Endothelial cell (in vitro differentiated cells): ENCODE measurements at regions not wholly inside any gene's neighbourhood (a gene's known extent, or its start where the extent isn't known, plus 50 kb on each side); places are given as distances from the start of the nearest gene placed in this dataset.

Source experiments
- DNase-seq: peaks from one replicate; pipeline ENCODE4 v3.0.0; 2021; ENCODE audit warnings: low spot score
- H3K27ac Mint-ChIP-seq: one replicate; pipeline ENCODE4 v1.8.0; 2021; ENCODE audit warnings: mixed read lengths, inconsistent platforms; ENCODE audit not compliant: unreplicated experiment
- H3K27me3 Mint-ChIP-seq: one replicate; pipeline ENCODE4 v1.8.0; 2021; ENCODE audit warnings: mild to moderate bottlenecking, moderate library complexity, mixed read lengths, inconsistent platforms; ENCODE audit not compliant: unreplicated experiment
- H3K36me3 Mint-ChIP-seq: one replicate; pipeline ENCODE4 v1.8.0; 2021; ENCODE audit warnings: mild to moderate bottlenecking, low read depth, mixed read lengths, inconsistent platforms; ENCODE audit not compliant: unreplicated experiment
- H3K4me1 Mint-ChIP-seq: one replicate; pipeline ENCODE4 v1.8.0; 2021; ENCODE audit warnings: mild to moderate bottlenecking, mixed read lengths, inconsistent platforms; ENCODE audit not compliant: unreplicated experiment
- H3K4me3 Mint-ChIP-seq: one replicate; pipeline ENCODE4 v1.8.0; 2021; ENCODE audit warnings: mild to moderate bottlenecking, mixed read lengths, inconsistent platforms; ENCODE audit not compliant: unreplicated experiment
- H3K9me3 Mint-ChIP-seq: one replicate; pipeline ENCODE4 v1.8.0; 2021; ENCODE audit warnings: mixed read lengths, inconsistent platforms; ENCODE audit not compliant: unreplicated experiment
- CTCF ChIP-seq: fragments of 200-600 bp; sonication (generic); IDR thresholded peaks from one replicate; pipeline ENCODE4 v1.5.0; 2021; ENCODE audit warnings: antibody characterized with exemption; ENCODE audit not compliant: unreplicated experiment

GRCh38 chr2:164015328-164016123 is 279.7 kb upstream of the FIGN start:
- TF ChIP-seq CTCF = no peak
- Mint-ChIP-seq H3K9me3 (no peaks in the 10 kb centered on the region), H3K27me3 (no peaks in the 10 kb centered on the region), H3K36me3 (no peaks in the 10 kb centered on the region), H3K4me3 (no peak overlapping the region), H3K4me1 (no peaks in the 10 kb centered on the region), H3K27ac (no peak overlapping the region)
- DNase-seq = no peak

GRCh38 chr2:164014791-164015190 is 279.0 kb upstream of the FIGN start:
- Mint-ChIP-seq H3K27ac (no peak overlapping the region), H3K9me3 (no peaks in the 10 kb centered on the region), H3K4me3 (no peak overlapping the region), H3K36me3 (no peaks in the 10 kb centered on the region), H3K27me3 (no peaks in the 10 kb centered on the region), H3K4me1 (no peaks in the 10 kb centered on the region)
- no peak for TF ChIP-seq CTCF
- DNase-seq = no peak

- no peaks in the 10 kb centered on the region for H3K4me1 Mint-ChIP-seq
- no peak for TF ChIP-seq CTCF
- DNase-seq = no peak
- no peaks in the 10 kb centered on the region for H3K27me3 Mint-ChIP-seq
- H3K27ac Mint-ChIP-seq = no peak overlapping the region
- no peaks in the 10 kb centered on the region for H3K36me3 Mint-ChIP-seq
- no peak overlapping the region for H3K4me3 Mint-ChIP-seq
- no peaks in the 10 kb centered on the region for H3K9me3 Mint-ChIP-seq
These were observed 278.4 kb upstream of the FIGN start for GRCh38 chr2:164014068-164014731.

- H3K27ac Mint-ChIP-seq = no peak overlapping the region
- no peaks in the 10 kb centered on the region for H3K4me1 Mint-ChIP-seq
- H3K36me3 Mint-ChIP-seq = no peaks in the 10 kb centered on the region
- TF ChIP-seq CTCF = no peak
- H3K27me3 Mint-ChIP-seq = no peaks in the 10 kb centered on the region
- DNase-seq = no peak
- no peaks in the 10 kb centered on the region for H3K9me3 Mint-ChIP-seq
- no peak overlapping the region for H3K4me3 Mint-ChIP-seq
These were observed 276.8 kb upstream of the FIGN start for GRCh38 chr2:164012581-164012980.

GRCh38 chr2:164009756-164010337 is 274.0 kb upstream of the FIGN start:
- no peaks in the 10 kb centered on the region for H3K4me1 Mint-ChIP-seq
- no peak overlapping the region for H3K27ac Mint-ChIP-seq
- TF ChIP-seq CTCF = no peak
- DNase-seq = no peak
- no peaks in the 10 kb centered on the region for H3K9me3 Mint-ChIP-seq
- no peaks in the 10 kb centered on the region for H3K36me3 Mint-ChIP-seq
- no peak overlapping the region for H3K4me3 Mint-ChIP-seq
- H3K27me3 Mint-ChIP-seq = no peaks in the 10 kb centered on the region
